Hematopoietic multipotent progenitor cell treated with erythropoietin and hydrocortisone succinate and interleukin-3 and kit ligand, for 17 days (in vitro differentiated cells): ENCODE measurements at regions not wholly inside any gene's neighbourhood (a gene's known extent, or its start where the extent isn't known, plus 50 kb on each side); places are given as distances from the start of the nearest gene placed in this dataset.

Experiments used
- DNase-seq: peaks from one replicate; pipeline ENCODE4 v3.0.0-alpha.2; 2015; ENCODE audit warnings: low spot score

DNA sequence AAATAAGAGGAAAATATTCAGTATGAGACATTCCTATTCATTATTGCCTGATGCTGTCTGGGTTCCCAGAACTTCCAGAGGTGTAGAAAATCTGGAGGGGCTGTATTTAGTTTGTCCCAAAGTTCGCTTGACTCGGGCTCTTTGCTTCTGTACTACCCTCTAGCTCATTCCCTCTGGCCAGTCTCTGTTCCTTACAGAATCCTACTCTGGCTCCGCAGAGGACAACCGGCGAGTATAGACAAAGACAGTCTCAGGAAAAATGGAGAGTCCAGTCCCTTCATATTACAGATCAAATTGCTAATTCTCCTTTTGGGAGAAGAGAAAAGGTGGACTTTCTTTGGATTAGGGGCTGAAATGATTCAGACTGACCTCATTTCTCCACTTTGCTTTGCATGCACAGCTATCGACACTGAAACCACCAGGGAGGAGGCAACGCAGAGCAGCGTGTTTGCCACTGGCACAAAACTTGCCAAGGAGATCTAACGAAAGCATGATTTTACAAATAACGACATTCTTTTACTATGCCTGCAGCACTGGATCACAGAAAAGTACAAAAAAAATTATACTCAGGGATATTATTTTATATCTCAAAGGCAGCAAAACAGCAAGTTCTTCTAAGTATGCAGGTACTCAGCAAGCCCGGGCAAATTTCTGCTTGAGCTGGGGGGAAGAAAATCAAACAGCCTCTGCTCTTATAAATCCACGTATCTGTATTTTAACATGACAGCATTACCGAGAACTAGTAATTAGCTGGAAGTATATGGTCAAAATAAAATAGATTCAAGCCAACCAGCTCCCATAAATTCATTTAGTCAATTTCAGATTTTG is 279.7 kb downstream of the NPR3 start:
- DNase-seq, result no peak

GRCh38 chr5:32991421-32991815 is 280.3 kb downstream of the NPR3 start:
- no peak for DNase-seq

DNA sequence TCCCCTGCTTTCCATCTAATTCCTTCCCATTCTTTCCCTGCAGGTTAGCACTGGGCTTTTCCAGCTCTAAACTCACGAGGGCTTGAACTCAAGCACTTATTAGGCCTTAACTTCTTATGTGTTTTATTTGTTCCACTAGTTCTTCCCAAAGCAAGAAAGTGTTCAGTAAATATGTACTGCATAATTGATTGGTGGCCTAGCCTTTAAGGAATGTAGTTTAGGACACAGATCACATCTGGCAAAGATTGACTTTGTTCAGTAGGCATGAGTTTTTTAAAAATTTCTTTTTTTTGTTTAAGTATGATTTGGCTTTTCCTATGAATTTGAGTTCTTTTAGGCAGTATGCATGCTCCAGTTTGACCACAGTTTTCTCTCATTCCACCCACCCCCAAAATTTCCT is 285.2 kb downstream of the NPR3 start:
- DNase-seq, result no peak

GRCh38 chr5:33008751-33009418 is 297.8 kb downstream of the NPR3 start:
- no peak for DNase-seq

DNA sequence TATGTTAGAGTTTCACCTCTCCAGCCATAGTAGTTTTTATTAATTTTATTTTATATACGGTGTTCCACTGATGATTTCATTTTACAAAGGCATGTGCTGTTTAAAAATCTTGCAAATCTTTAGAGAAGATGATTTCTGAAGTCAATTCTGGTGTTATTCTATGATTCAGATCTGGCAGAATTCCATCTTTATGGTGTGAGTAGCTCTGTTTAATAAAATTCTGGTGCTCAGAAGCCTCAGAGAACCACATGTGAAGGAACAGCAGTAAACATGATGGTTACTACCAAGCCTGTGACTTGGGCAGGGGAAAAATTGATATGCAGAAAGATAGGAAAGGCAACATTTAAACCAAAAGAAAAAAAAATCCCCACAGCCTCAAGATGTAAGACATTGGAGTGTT is 299.7 kb downstream of the NPR3 start:
- DNase-seq, result no peak

DNA sequence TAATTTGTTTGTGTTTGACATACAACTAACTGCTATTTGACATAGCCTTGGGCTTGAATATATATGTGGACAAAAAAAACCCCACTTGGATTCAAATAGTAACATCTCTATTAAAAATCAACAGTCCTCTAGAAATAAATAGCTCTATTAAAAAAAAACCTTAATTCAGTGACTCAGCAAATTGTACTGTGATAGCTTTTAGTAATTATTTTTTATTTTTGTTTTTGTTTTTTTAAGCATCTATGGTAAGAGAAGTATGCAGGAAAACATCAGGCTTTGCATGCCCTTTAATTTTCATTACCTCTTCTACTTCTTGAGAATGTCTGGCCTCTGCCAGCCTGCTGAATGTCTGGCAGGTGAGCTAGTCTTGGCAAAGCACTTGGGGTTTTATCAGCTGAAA is 300.7 kb downstream of the NPR3 start:
- no peak for DNase-seq

GRCh38 chr5:33023649-33024048 is 312.5 kb downstream of the NPR3 start:
- DNase-seq, result no peak

DNA sequence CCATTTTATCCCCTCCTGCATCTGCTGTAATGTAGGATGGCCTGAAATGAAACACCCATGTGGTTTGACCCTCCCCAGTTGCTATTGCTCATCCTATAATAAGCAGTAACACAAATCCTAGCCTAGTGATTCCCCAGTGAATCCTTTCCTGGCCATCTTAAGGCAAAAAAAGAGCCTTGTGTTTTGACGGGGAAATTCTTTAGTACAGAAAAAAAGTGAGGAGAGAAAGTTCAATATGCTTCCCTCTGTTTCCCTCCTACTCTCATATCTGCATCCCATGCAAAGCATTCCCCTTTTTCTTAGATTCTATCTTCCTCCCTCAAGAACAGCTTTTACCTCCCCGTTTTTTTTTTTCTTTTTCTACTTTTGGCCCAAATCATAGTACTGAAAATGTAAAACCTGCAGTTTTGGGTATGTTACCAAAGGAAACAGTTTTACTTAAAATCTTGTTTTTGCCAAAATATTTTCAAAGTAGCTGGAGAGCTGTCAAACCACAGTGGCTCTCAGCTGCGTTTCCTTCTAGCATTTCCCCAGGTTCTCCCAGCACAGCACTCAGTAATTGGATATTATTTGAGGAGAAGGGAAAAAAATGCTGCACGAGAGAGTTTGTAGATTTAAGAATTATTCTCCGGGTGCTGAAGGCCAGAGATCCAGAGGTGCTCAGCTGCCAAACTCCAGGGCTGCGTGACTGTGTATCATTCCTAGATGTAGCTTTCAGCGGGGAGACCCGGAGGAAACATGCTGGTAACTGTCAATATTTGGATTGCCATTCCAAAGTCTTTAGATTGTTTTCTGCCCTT is 321.4 kb downstream of the NPR3 start:
- DNase-seq, result no peak

GRCh38 chr5:33033516-33033915 is 322.4 kb downstream of the NPR3 start:
- no peak for DNase-seq

DNA sequence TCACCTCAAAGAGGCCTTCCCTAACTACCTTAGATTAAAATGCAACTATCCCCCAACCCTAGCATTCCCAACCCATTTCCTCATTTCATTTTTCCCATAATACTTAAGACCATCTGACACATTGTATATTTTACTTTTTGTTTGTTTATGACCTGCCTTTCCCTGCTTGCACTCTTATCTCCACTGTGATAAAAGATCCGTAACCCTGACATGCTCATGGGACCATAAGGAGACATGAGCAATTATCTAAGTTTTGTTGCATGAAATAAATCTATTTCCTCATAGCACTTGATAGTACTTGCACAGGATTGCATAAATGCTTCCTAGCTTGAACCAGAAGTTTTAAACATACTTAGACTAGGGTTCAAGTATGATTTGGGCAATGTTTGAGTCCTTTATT is 323.7 kb downstream of the NPR3 start:
- no peak for DNase-seq

DNA sequence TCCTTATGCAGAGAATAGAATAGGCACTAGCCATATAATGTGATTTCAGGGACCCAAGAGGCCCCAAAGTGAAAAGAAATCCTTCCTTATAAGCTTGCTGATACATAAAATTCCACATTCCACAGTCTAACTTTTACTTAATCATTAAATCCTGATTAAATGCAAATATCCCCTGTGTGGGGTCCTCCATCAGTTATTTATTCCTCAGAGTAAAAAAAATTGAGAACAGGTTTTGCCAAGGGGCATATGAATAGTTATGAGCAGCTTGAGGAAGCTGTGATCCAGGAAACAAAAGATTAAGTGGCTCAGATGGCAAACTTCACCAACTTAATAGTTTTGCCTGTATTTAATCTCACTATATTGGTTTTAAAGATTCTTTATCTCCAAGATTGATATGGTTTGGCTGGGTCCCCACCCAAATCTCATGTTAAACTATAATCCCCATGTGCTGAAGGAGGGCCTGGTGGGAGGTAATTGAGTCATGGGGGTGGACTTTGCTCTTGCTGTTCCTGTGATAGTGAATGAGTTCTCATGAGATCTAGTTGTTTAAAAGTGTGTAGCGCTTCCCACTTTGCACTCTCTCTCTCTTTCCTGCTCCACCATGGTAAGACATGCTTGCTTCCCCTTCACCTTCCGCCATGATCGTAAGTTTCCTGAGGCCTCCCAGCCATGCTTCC is 324.9 kb downstream of the NPR3 start:
- DNase-seq, result no peak

DNA sequence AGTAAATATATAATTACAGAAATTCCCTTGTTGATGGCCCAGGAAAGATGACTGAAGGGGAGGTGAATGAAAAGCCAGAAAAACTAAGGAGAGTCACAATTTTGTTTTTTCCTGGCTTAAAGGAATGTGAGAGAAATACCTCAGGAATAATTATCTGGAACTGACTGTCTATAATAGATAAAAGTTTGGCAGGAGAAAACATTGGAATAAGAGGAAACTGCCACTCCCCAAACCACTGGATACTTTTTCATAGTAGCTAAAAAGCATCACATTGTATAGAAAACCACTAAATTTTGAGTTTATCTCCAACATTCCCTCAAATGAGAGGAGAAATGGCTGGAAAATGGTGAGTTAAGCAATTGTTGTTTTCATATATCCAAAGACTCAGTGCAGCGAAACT is 326.0 kb downstream of the NPR3 start:
- no peak for DNase-seq

DNA sequence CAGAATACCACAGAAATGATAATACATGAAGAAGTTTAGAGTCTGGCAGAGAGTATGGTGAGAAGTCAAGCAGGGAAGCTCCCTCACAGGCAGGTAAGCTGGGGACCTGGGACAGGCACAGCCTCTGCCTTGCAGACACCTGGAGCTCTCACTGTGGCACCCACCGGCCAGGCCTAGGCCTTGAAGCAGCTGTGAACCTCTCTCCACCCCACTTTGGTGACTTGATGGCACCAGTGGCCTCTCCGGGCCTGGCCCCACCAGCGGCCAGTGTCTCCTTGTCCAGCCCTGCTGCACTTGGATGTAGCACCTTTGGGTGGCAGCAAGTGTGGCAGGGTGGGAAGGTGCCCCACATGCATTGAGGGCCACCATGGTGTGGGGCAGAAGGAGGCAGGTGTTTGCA is 330.5 kb downstream of the NPR3 start:
- DNase-seq, result no peak

GRCh38 chr5:33043343-33043997 is 332.3 kb downstream of the NPR3 start:
- DNase-seq, result no peak

- no peak for DNase-seq
These were observed 335.0 kb downstream of the NPR3 start for GRCh38 chr5:33046091-33046490.

- DNase-seq, result no peak
These were observed 337.2 kb downstream of the NPR3 start for GRCh38 chr5:33048315-33048714.

- DNase-seq, result no peak
These were observed 338.2 kb downstream of the NPR3 start for GRCh38 chr5:33049298-33049697.

DNA sequence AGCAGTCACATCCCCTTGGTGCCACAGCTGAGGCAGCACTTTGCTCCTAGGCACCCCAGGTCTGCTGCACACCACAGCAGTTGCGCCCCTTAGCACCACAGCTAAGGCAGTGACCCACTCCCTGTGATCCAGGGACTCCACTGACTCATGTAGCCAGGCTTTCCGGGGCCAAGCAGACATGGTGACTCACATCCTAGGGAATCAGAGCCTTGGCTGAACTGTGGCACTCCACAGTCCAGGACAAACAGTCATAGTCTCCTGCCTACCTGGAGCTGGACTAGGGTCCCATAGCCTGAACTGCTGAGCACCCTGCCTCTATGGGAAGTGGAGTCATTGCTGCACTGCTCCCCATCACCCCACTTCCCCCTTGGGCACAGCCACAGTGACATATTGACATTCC is 338.7 kb downstream of the NPR3 start:
- DNase-seq, result no peak

DNA sequence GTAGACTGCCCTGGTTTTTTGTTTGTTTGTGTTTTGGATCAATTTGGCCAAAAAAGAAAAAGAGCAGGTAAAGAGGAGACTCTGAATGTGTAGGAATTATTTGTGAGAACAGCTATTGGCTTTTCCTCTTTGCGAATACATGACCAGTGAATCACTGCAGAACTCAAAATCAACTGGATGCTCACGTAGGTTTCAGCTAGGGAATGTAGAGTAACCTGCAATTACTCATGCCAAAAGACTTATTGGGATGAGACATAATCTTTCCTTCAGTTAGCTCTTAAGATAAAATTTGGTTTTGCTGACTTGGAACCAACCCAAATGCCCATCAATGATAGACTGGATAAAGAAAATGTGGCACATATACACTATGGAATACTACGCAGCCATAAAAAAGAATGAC is 348.0 kb downstream of the NPR3 start:
- DNase-seq, result no peak

DNA sequence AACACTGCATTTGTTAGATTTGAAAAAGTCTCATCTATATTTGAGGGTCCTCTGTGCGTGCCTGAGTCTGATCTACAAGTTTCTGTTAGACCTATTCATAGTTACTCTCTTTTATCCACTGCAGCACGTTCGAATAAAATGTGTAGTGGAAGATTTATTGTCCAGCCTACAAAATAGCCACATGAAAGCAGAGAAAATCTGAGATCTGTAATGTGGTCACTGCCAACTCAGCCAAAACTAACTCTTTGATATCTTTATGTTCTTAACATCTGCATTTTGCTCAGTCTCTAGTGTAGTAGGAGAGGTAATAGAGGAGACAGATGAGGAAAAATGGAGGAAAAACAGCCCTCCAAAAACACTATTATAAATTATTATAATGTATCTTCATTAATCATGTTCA is 354.0 kb downstream of the NPR3 start:
- DNase-seq, result no peak

GRCh38 chr5:33067291-33067690 is 356.2 kb downstream of the NPR3 start:
- no peak for DNase-seq

DNA sequence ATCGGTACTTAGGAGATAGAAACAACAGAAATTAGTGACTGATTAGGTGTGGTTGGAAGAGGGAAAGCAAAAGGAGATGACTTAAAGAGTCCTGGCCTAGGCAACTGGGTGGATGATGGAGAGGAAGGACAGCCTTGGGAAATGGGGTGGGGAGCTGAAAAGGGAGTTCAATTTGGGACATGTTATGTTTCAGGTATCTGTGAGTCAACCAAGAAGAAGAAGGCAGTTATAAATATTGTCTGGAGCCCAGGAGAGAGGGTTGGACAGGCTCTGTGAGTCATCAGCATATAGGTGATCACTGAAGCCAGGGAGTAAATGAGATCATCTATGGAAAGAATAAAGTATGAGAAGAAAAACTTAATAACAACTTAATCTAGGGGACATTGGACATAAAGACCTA is 357.7 kb downstream of the NPR3 start:
- no peak for DNase-seq
